GM12878 (cell line): ENCODE measurements at regions not wholly inside any gene's neighbourhood (a gene's known extent, or its start where the extent isn't known, plus 50 kb on each side); places are given as distances from the start of the nearest gene placed in this dataset.

ENCODE experiments used
- ATAC-seq: fragments of 200-7000 bp; cut with Tn5 transposase; 3 replicates; pipeline ENCODE4 v1.9.1; 2020; ENCODE audit warnings: mild to moderate bottlenecking, moderate library complexity
- BruUV-seq: library from RNA; stranded (reverse); fragments of 400-500 nt; replicated peaks from 2 replicates; lab custom pipeline; 2021; lab: Mats Ljungman, UMichigan
- CTCF ChIA-PET: fragments of 300-600 bp; sonication (Branson Sonifier 250); formaldehyde crosslinking; extraction: SDS; loops from one replicate; lab custom pipeline; 2021; ENCODE audit warnings: inconsistent platforms; lab: Yijun Ruan, JAX
- POLR2A ChIA-PET: fragments of 350-600 bp; formaldehyde crosslinking; extraction: SDS; loops from one replicate; lab custom pipeline; 2021; ENCODE audit warnings: inconsistent platforms; lab: Charles Lee
- RAD21 ChIA-PET: fragments of 300-600 bp; sonication (Branson Sonifier 250); formaldehyde crosslinking; loops from one replicate; lab custom pipeline; 2023; ENCODE audit warnings: antibody characterized with exemption; ENCODE audit not compliant: unreplicated experiment; lab: Charles Lee
- SMC1A ChIA-PET: fragments of 300-600 bp; sonication (Branson Sonifier 250); formaldehyde crosslinking; loops from one replicate; lab custom pipeline; 2023; ENCODE audit not compliant: unreplicated experiment, uncharacterized antibody; lab: Charles Lee
- DNase-seq: peaks from one replicate; pipeline ENCODE4 v3.0.0-alpha.2; 2011; ENCODE audit warnings: low read depth, low spot score
- FAIRE-seq: peaks from 3 replicates; lab custom pipeline; 2011; peaks lifted over from hg19 to GRCh38; lab: Jason Lieb, UNC
- H2AFZ ChIP-seq: 2 replicates; pipeline ENCODE4 v1.6.0; 2011; ENCODE audit warnings: low read depth, low read length, control low read depth; ENCODE audit not compliant: control insufficient read depth
- H3K27ac ChIP-seq: 2 replicates; pipeline ENCODE4 v1.5.1; 2011; ENCODE audit warnings: control low read depth; ENCODE audit not compliant: control insufficient read depth, insufficient read depth
- H3K27me3 ChIP-seq, 2 experiments: replicated peaks in 1 of 2; 2 replicates each; pipeline versions ENCODE4 v1.6.0 to v1.6.1; 2011; ENCODE audit warnings: low read length in 1 of 2; ENCODE audit not compliant: control insufficient read depth in 2 of 2, insufficient read depth in 2 of 2
- H3K36me3 ChIP-seq, 2 experiments: 2 replicates each; pipeline ENCODE4 v1.5.1; 2011; ENCODE audit warnings: low read length in 1 of 2; ENCODE audit not compliant: control insufficient read depth in 2 of 2, insufficient read depth in 2 of 2
- H3K4me1 ChIP-seq: 2 replicates; pipeline ENCODE4 v1.6.1; 2011; ENCODE audit warnings: mild to moderate bottlenecking, low read length, moderate library complexity, mixed read lengths; ENCODE audit not compliant: control insufficient read depth, insufficient read depth
- H3K4me2 ChIP-seq: 2 replicates; pipeline ENCODE4 v1.6.0; 2011; ENCODE audit warnings: control low read depth; ENCODE audit not compliant: control insufficient read depth, insufficient read depth
- H3K4me3 ChIP-seq: fragments of 200-600 bp; sonication (generic); 2 replicates; pipeline ENCODE4 v1.5.1; 2016
- H3K79me2 ChIP-seq: 2 replicates; pipeline ENCODE4 v1.6.0; 2011; ENCODE audit warnings: low read length; ENCODE audit not compliant: control insufficient read depth, insufficient read depth
- H3K9ac ChIP-seq: 2 replicates; pipeline ENCODE4 v1.8.0; 2011; ENCODE audit warnings: low read length, control low read depth, mixed read lengths; ENCODE audit not compliant: control insufficient read depth, insufficient read depth
- H3K9me3 ChIP-seq: replicated peaks from 3 replicates; pipeline ENCODE4 v1.5.1; 2011; ENCODE audit warnings: mild to moderate bottlenecking, low read length; ENCODE audit not compliant: control insufficient read depth, insufficient read depth
- H4K20me1 ChIP-seq: 2 replicates; pipeline ENCODE4 v1.6.0; 2011; ENCODE audit not compliant: control insufficient read depth, insufficient read depth
- BHLHE40 ChIP-seq, 2 experiments: fragments of 450-650 bp in 1 of 2; IDR thresholded peaks; 2 replicates each; pipeline ENCODE4 v1.6.1; 2011 to 2017; ENCODE audit warnings: low read depth in 2 of 2, borderline replicate concordance in 1 of 2, improper control_type of control experiment in 1 of 2, low read length in 1 of 2, mild to moderate bottlenecking in 1 of 2
- BRCA1 ChIP-seq: IDR thresholded peaks from 2 replicates; pipeline ENCODE4 v1.6.1; 2011; ENCODE audit warnings: low read depth, low read length, improper control_type of control experiment
- FOXK2 ChIP-seq: fragments of 450-650 bp; IDR thresholded peaks from 2 replicates; pipeline ENCODE4 v1.6.1; 2017; ENCODE audit warnings: mild to moderate bottlenecking, moderate library complexity
- KLF5 ChIP-seq: fragments of 450-650 bp; IDR thresholded peaks from 2 replicates; pipeline ENCODE4 v1.6.1; 2014; ENCODE audit warnings: mild to moderate bottlenecking; ENCODE audit not compliant: partially characterized antibody
- MXI1 ChIP-seq: fragments of 150-350 bp; IDR thresholded peaks from 2 replicates; pipeline ENCODE4 v1.6.1; 2011; ENCODE audit warnings: low read depth, mild to moderate bottlenecking, inconsistent platforms, low read length, improper control_type of control experiment
- NFXL1 ChIP-seq: fragments of 450-650 bp; IDR thresholded peaks from 2 replicates; pipeline ENCODE4 v1.6.1; 2017; ENCODE audit warnings: antibody characterized with exemption, mild to moderate bottlenecking, borderline replicate concordance
- NR2C2 ChIP-seq: IDR thresholded peaks from 2 replicates; pipeline ENCODE4 v1.6.1; 2011; ENCODE audit warnings: borderline replicate concordance, low read depth; ENCODE audit not compliant: control insufficient read depth, insufficient read length
- PAX5 ChIP-seq: IDR thresholded peaks from 2 replicates; pipeline ENCODE4 v1.6.1; 2011; ENCODE audit warnings: low read depth, low read length, borderline replicate concordance
- RELB ChIP-seq: fragments of 450-650 bp; IDR thresholded peaks from 2 replicates; pipeline ENCODE4 v1.6.1; 2017; ENCODE audit warnings: low read depth, mild to moderate bottlenecking, moderate library complexity
- RUNX3 ChIP-seq: IDR thresholded peaks from 2 replicates; pipeline ENCODE4 v1.6.1; 2012; ENCODE audit warnings: low read length, inconsistent platforms
- ZBTB40 ChIP-seq: fragments of 450-650 bp; IDR thresholded peaks from 2 replicates; pipeline ENCODE4 v1.6.1; 2016; ENCODE audit warnings: mild to moderate bottlenecking, moderate library complexity, borderline replicate concordance
- WGBS: methylation state at CpG from one replicate; pipeline ENCODE4 v1.1.6; 2016; ENCODE audit warnings: low lambda C conversion rate; ENCODE audit not compliant: insufficient replicate concordance, insufficient coverage; ENCODE audit errors: missing lambda C conversion rate; 5-methylcytosine and 5-hydroxymethylcytosine counted together
- in situ Hi-C: fragments of 300-500 bp; cut with MboI; formaldehyde crosslinking; loops from 9 replicates; pipeline ENCODE4 v1.14.3; 2018; ENCODE audit warnings: mixed read lengths
- intact Hi-C: fragments of 100-400 bp; cut with micrococcal nuclease; formaldehyde crosslinking; loops from one replicate; pipeline ENCODE4 v1.14.2; 2022; ENCODE audit not compliant: unreplicated experiment

GRCh38 chr15:59933607-59934006 lies 70.5 kb upstream of the FOXB1 start:
- Histone ChIP-seq H3K4me1 (no peaks in the 10 kb centered on the region), H3K36me3 (no peaks in the 10 kb centered on the region), H3K4me2 (no peak overlapping the region), H3K27me3 (no peaks in the 10 kb centered on the region; a peak in 1 of 4 replicates), H3K27ac (no peak overlapping the region), H3K9ac (no peak overlapping the region), H3K4me3 (no peak overlapping the region), H2AFZ (no peak overlapping the region), H3K79me2 (no peaks in the 10 kb centered on the region), H3K9me3 (no peaks in the 10 kb centered on the region), H4K20me1 (no peaks in the 10 kb centered on the region)
- RAD21 ChIA-PET: no interaction called here
- intact Hi-C loops: no loop called here
- FAIRE-seq (no peak), DNase-seq (no peak), ATAC-seq (no peak)
- BruUV-seq: no TSS peak
- POLR2A ChIA-PET: no interaction called here
- SMC1A ChIA-PET: interaction anchor here (1.6 kb wide), 1 partner anchor 17 kb away, joined by 5 read pairs; no protein-coding TSS in a partner anchor
- no peak for TF ChIP-seq PAX5
- no peak for TF ChIP-seq RELB
- no peak for TF ChIP-seq KLF5
- no peak for TF ChIP-seq RUNX3
- no peak for TF ChIP-seq NFXL1
- no peak for TF ChIP-seq NR2C2
- TF ChIP-seq BHLHE40 (IDR thresholded peaks at IDR 0.05; ENCODE audit: borderline replicate concordance in 1 of 2, low read depth in 2 of 2, low read length in 1 of 2): no peak
- TF ChIP-seq MXI1: no peak
- TF ChIP-seq FOXK2: no peak
- no peak for TF ChIP-seq BRCA1
- no peak for TF ChIP-seq ZBTB40
- in situ Hi-C loops: no loop called here
- 1% methylated on average over 4 of the region's 4 CpGs for WGBS
- CTCF ChIA-PET: no interaction called here
